Femur (tissue), 1 donor: ENCODE measurements at regions not wholly inside any gene's neighbourhood (a gene's known extent, or its start where the extent isn't known, plus 50 kb on each side); places are given as distances from the start of the nearest gene placed in this dataset.
"Not testable (repeated sequence)": the region's sequence is repeated elsewhere in the genome, so short reads cannot be mapped to it uniquely, and the experiment has no call there.

Experiments used
- DNase-seq: peaks from one replicate; pipeline ENCODE4 v3.0.0-alpha.2; 2017

DNA sequence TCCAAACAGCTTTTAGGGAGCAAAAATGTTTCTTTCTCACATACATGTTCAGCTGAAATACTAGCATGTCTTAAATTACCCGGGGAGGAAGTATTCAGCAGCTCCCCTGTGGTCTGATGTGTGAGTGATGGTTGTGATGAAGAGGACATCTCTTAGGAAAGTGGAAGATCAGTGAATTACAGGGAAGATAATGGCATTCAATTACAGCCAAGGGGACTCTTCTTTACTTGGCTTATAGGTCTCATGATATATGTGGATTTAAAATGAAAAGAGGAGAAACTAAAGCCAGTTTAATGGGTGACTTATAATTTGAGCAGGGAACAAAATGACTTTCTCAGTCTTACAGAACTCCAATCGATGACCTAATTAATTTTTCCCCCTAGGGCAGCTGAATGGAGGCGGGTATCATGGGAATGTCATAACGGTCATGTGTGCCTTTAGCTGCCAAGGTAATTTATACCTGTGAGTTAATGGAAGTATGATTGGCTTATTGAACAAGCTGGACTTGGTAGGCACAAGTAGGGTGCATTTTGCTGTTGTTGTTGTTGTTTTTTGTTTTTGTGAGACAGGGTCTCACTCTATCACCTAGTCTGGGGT, 198.8 kb downstream of the HIPK3 start:
- DNase-seq, result no peak

- no peak for DNase-seq
Measured at GRCh38 chr11:33454264-33454663, 197.1 kb downstream of the HIPK3 start.

DNA sequence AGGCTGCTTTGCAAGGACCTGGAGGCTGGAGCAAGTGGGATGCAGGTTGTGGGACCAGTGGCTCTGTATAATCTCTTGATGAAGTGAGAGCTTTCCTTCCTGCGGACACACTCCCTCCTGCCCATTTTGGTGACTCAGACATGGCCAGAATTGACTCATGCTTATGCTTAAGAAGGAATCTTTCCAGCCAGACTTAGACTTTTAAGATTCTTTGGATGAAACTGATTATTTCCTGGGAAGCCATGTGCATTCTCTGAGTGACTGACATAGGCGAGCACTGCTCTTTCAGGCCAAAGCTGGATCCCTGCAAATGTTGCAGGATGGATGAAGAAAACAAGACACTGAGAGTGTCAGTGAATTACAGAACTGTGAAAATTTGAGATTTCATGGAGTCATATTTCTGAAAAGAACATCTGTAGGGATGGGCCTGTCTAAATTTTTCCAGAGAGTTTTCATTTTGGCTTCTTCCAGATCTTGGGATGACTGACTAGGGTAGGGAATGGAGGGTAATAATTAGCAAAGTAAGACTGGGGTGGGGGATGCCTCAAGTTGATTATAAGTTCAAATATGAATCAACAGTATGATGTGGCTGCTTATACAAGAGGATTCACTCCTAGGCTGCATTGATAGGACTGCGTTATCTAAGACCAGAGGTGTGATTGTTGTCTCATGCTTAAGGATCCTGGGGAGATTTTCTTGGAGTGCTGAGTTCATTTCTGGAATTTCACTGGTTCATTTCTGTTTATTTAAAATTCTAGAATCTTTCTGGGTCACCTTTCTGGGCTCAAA, 195.8 kb downstream of the HIPK3 start:
- DNase-seq, result peak; percentile 26

GRCh38 chr11:33451364-33451763, 194.2 kb downstream of the HIPK3 start:
- no peak for DNase-seq

DNA sequence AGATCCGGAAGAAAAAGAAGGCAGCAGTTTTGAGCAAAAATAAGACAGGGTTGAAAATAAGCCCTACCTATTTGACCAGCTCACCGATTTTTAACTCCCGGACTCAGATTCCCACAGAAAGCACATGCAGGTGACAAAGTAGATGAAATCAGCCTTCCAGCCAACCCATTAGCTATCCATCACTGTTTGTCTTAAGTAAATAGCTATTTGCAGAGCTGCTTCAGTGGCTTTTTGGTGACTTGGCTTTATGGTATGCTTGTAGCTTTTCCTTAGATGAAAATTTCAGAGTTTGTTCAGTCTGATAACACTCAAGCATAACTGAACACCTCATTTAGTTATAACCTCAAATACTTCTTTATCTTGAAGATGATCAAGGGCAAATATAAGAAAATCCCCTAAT, 192.6 kb downstream of the HIPK3 start:
- DNase-seq, result no peak

GRCh38 chr11:33448461-33449130, 191.4 kb downstream of the HIPK3 start:
- no peak for DNase-seq

GRCh38 chr11:33445761-33446161, 188.6 kb downstream of the HIPK3 start:
- no peak for DNase-seq

- peak; percentile 29 for DNase-seq
Measured at GRCh38 chr11:33444835-33445594, 187.8 kb downstream of the HIPK3 start.

DNA sequence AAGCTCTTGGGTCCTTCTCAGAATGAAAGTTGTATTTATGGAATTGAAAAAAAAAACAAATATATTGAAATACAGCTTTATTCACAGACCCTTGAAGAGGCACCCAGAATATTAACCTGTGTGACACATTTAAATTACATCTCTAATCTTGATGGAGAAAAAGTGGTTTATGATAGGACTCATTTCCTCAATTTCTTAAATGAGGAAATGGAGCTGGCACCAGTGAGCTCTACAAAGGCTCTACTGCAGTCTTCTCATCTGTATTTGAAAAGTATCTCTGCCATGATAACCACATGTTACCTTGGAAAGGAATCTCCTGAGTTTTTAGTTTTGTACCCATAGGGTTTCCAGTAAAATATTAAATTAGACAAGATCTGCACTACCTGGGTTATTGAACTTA, 186.5 kb downstream of the HIPK3 start:
- DNase-seq, result no peak

- DNase-seq, result no peak
Measured at GRCh38 chr11:33438301-33438700, 181.1 kb downstream of the HIPK3 start.

DNA sequence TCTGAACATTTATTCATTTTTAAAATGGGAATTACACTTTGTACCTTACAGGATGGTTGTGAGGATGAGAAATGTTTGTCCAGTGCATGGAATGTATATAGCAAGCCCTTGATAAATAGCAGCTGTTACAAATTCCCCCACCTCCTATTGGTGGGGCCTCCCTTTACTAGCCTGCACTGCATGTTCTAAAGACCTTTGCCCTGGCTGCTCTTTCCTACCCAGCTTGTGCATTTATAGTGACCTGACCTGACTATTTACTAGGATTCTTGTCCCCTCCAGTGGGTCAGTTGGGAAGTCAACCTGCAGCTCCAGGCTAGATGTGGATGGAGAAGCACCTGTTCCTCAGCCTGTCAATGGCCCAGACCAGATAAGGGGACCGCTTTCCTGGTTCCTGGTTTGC, 180.3 kb downstream of the HIPK3 start:
- DNase-seq, result no peak

GRCh38 chr11:33435216-33435615, 178.0 kb downstream of the HIPK3 start:
- no peak for DNase-seq

DNA sequence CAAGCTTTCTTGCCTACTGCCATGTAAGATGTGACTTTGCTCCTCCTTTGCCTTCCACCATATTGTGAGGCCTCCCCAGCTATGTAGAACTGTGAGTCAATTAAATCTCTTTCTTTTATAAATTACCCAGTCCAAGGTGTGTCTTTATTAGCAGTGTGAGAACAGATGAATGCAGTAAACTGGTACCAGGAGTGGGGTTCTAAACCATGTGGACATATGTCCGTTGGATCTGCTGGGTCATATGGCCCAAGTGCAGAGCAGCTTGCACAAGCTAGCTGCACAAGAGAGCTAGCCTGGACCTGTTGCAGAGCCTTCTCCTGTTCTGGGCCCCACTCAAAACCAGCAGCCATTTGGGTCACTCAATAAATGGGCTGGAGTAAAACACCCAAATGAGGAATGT, 177.1 kb downstream of the HIPK3 start:
- DNase-seq, result no peak

DNA sequence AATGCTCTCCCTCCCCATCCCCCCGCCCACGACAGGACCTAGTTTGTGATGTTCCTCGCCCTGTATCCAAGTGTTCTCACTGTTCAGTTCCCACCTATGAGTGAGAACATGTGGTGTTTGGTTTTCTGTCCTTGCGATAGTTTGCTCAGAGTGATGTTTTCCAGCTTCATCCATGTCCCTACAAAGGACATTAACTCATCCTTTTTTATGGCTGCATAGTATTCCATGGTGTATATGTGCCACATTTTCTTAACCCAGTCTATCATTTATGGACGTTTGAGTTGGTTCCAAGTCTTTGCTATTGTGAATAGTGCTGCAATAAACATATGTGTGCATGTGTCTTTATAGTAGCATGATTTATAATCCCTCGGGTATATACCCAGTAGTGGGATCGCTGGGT, 171.3 kb downstream of the HIPK3 start:
- DNase-seq, result not testable (repeated sequence)

DNA sequence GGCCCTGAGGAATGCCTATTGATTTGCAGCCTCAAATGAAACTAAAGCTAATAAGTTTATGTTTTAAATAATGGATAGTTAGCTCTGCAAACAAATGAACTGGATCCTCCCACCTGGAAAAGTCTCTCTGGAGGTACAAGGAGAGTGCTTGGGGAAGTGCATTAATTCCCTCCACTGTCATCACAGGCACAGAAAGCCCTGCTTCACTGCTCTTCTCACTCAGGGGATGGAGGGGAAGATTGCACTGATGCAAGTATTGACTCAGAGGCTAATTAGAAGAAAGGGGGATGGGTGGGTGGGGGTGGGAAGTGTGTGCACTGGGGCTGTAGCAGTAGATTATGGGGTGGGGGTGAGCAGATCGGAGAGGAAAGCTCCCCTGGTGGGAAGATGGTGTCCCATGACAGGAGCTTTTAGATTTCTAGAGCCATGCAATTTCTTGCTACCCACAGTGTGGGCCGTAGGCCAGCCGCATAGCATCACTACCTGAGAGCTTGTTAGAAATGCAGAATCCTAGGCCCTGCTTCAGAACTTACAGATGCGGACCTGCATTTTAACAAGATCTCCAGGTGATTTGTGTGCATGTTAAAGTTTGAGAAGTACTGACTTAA, 163.9 kb downstream of the HIPK3 start:
- DNase-seq, result no peak

GRCh38 chr11:33419924-33420323, 162.7 kb downstream of the HIPK3 start:
- no peak for DNase-seq

DNA sequence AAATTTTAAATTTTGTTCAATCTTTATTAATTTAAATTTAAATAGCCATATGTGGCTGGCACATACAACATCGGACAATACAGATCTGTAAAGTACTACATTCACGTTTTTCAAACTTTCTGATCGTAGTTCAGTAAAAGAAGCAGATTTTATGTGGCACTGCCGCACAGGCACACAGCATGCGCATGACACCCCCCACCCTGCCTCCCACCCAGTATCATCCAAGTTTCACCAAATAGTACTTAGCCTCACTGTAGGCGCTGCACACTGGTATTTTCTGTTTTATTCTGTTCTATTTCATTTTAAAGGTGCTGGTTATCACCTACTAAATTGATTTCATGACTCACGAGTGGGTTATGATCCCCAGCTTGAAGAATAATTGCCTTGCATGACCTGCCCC, 159.9 kb downstream of the HIPK3 start:
- DNase-seq, result no peak

GRCh38 chr11:33413301-33413700, 156.1 kb downstream of the HIPK3 start:
- DNase-seq, result no peak

- DNase-seq, result no peak
Measured at GRCh38 chr11:33412241-33412640, 155.1 kb downstream of the HIPK3 start.

DNA sequence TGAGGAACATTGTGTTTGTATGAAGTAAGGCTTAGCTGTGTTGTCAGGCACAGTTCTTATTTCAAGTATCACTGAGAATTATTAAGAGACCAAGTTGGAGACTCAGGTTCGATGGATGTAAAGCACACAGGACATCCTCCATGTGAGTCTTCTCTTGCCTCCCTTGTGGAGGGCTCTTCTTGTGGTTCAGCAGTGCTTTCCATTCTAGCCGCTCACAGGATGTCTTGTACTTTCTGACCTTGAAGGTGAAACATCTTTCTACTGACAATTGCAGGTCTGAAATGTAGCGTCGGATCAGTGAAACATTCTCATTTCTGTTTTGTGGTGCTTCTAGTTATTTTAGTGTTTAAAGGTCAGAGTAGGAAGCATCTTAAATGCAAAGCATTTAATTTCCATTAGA, 154.6 kb downstream of the HIPK3 start:
- DNase-seq, result no peak

GRCh38 chr11:33410086-33410765, 153.0 kb downstream of the HIPK3 start:
- no peak for DNase-seq
